SK-N-MC (cell line): ENCODE measurements at regions not wholly inside any gene's neighbourhood (a gene's known extent, or its start where the extent isn't known, plus 50 kb on each side); places are given as distances from the start of the nearest gene placed in this dataset.

Experiments
- EZH2 ChIP-seq: fragments of 200-600 bp; sonication (generic); IDR thresholded peaks from one replicate; pipeline ENCODE4 v1.6.1; 2017; ENCODE audit warnings: antibody characterized with exemption
- FOXP2 ChIP-seq: optimal IDR thresholded peaks from 2 replicates; pipeline ENCODE3; 2011; ENCODE audit warnings: mild to moderate bottlenecking, moderate library complexity; ENCODE audit not compliant: insufficient read depth; ENCODE audit errors: extremely low read length, control extremely low read depth
- POLR2AphosphoS5 ChIP-seq: IDR thresholded peaks from 2 replicates; pipeline ENCODE4 v1.6.1; 2012; ENCODE audit warnings: mild to moderate bottlenecking, low read depth, low read length, borderline replicate concordance

- TF ChIP-seq EZH2 (no peak), POLR2AphosphoS5 (no peak), FOXP2 (no peak)
These were observed 83.2 kb downstream of the CLDN17 start for GRCh38 chr21:30083225-30083945.
